Astrocyte of the spinal cord (primary cell): ENCODE measurements at regions not wholly inside any gene's neighbourhood (a gene's known extent, or its start where the extent isn't known, plus 50 kb on each side); places are given as distances from the start of the nearest gene placed in this dataset.
"Not testable (repeated sequence)": the region's sequence is repeated elsewhere in the genome, so short reads cannot be mapped to it uniquely, and the experiment has no call there.

Source experiments
- DNase-seq: peaks from one replicate; pipeline ENCODE4 v3.0.0; 2011; ENCODE audit warnings: low read depth, low spot score
- H3K4me3 ChIP-seq: 2 replicates; pipeline ENCODE4 v1.5.1; 2011; ENCODE audit warnings: low read depth, mild to moderate bottlenecking, low read length, moderate library complexity
- CTCF ChIP-seq: IDR thresholded peaks from 2 replicates; pipeline ENCODE4 v1.5.1; 2012; ENCODE audit warnings: low read depth, mild to moderate bottlenecking, low read length, inconsistent platforms
- in situ Hi-C: cut with HindIII; loops from 2 replicates; pipeline ENCODE4 v1.10.0; 2017; ENCODE audit warnings: low sequenced_read_pairs

DNA sequence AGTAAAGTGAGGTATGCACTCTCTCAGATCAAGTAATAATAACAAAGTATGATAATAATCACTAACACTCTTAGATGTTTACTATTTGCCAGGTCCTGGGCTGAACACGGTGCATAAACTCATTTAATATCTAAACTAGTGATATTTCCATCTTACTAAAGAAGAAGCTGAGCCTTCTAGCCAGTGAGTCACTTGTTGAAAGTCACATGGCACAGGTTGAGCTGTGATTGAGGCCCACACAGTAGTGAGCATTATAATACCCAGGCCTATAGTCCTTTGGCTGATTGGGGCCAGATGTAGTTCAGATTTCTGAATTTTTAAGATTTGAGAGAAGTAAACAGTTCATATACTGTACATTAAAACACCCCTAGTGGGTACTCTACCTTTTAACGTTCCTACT, 93.2 kb upstream of the CCDC80 start:
- no peak overlapping the region for H3K4me3 ChIP-seq
- TF ChIP-seq CTCF: no peak
- DNase-seq: no peak
- in situ Hi-C loops: no loop called here

- TF ChIP-seq CTCF: peak; percentile 21
- no peak overlapping the region for H3K4me3 ChIP-seq
- DNase-seq: no peak
- in situ Hi-C loops: no loop called here
Observed at GRCh38 chr3:112730210-112730609, 89.3 kb upstream of the CCDC80 start.

DNA sequence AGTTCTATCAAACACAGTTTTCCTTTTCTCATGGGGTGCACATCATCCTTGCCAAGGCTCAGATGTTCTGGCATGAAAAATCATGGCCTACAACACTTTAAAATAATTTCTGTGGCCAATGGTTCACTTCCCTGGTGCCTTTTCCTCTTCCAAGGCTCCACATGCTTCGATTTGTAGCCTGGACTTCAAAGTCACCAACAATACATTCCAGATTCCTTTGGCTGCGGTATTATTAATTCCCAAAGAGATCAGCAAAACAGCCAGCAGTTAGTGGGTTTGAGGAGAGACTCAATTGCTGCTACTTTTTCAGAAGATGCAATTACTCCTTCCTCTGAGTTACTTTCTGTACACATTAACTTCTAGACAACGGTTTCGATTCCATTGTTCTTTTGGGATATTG, 80.3 kb upstream of the CCDC80 start:
- TF ChIP-seq CTCF: no peak
- in situ Hi-C loops: no loop called here
- H3K4me3 ChIP-seq: no peak overlapping the region
- DNase-seq: no peak

DNA sequence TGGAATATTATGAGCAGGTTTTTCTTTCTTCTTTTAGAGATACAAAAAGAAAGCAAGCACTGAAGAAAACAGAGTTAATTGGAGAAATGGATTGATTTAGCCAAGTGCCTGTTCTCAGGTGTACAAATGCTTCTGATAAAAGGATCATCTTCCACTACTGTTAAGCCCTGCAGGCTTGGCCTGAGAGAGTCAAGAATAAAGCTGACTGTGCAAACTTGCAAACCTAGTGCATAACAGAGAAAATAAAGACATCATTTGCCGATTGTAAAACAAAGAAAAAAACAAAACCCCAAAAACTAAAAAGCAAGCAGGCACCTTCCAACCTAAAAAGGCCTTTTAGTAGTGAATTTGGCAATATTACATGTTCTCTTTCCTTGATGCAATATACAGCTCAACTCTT, 78.0 kb upstream of the CCDC80 start:
- H3K4me3 ChIP-seq: no peak overlapping the region
- in situ Hi-C loops: no loop called here
- DNase-seq: no peak
- TF ChIP-seq CTCF: no peak

GRCh38 chr3:112718516-112718915, 77.6 kb upstream of the CCDC80 start:
- no peak for DNase-seq
- in situ Hi-C loops: no loop called here
- H3K4me3 ChIP-seq: no peak overlapping the region
- no peak for TF ChIP-seq CTCF

- in situ Hi-C loops: no loop called here
- H3K4me3 ChIP-seq: no peak overlapping the region
- DNase-seq: no peak
- TF ChIP-seq CTCF: no peak
Observed at GRCh38 chr3:112709911-112710310, 69.0 kb upstream of the CCDC80 start.

DNA sequence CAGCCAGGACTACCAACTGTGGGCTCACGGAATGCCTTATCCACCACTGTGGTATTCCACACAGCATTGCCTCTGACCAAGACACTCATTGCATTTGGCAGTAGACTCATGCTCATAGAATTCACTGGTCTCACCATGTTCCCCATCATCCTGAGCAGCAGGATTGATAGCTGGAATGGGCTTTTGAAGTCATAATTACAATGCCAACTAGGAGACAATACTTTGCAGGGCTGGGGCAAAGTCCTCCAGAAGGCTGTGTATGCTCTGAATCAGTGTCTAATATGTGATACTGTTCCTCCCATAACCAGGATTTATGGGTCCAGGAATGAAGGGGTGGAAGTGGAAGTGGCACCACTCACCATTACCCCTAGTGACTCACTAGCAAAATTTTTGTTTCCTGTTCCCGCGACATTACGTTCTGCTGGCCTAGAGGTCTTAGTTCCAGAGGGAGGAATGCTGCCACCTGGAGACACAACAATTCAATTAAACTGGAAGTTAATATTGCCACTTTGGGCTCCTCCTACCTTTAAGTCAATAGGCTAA, 58.6 kb upstream of the CCDC80 start:
- DNase-seq: peak; percentile 74
- no peak for TF ChIP-seq CTCF
- in situ Hi-C loops: no loop called here
- H3K4me3 ChIP-seq: no peak overlapping the region

DNA sequence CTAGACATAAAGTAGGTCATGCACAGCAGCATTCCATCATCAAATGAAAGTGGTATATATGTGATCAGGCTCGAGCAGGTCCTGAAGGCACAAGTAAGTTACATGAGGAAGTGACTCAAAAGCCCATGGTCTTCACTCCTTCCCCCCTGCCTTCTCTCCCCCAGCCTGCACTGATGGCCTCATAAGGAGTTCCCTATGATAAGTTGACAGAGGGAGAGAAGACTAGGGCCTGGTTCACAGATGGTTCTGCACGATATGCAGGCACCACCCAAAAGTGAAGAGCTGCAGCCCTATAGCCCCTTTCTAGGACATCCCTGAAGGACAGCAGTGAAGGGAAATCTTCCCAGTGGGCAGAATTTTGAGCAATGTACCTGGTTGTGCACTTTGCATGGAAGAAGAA, 57.5 kb upstream of the CCDC80 start:
- DNase-seq, H3K4me3 ChIP-seq, in situ Hi-C loops: not testable (repeated sequence)

- DNase-seq, H3K4me3 ChIP-seq, in situ Hi-C loops: not testable (repeated sequence)
Observed at GRCh38 chr3:112696244-112696643, 55.3 kb upstream of the CCDC80 start.
